Retina (tissue), 1 donor: ENCODE measurements at regions not wholly inside any gene's neighbourhood (a gene's known extent, or its start where the extent isn't known, plus 50 kb on each side); places are given as distances from the start of the nearest gene placed in this dataset.
A peak's percentile ranks its signal among the peaks of the same experiment; 100 is the strongest.
"Not testable (repeated sequence)": the region's sequence is repeated elsewhere in the genome, so short reads cannot be mapped to it uniquely, and the experiment has no call there.

Experiments used
- DNase-seq: peaks from one replicate; pipeline ENCODE4 v3.0.0-alpha.2; 2016

- no peak for DNase-seq
Observed at GRCh38 chr4:111441687-111442086, 703.6 kb upstream of the FAM241A start.

GRCh38 chr4:111444836-111445235, 700.4 kb upstream of the FAM241A start:
- not testable (repeated sequence) for DNase-seq

GRCh38 chr4:111449657-111450056, 695.6 kb upstream of the FAM241A start:
- no peak for DNase-seq

- DNase-seq: no peak
Observed at GRCh38 chr4:111450867-111451266, 694.4 kb upstream of the FAM241A start.

- DNase-seq: no peak
Observed at GRCh38 chr4:111453216-111453615, 692.0 kb upstream of the FAM241A start.

GRCh38 chr4:111454961-111455360, 690.3 kb upstream of the FAM241A start:
- DNase-seq: no peak

GRCh38 chr4:111464251-111465045, 680.8 kb upstream of the FAM241A start:
- no peak for DNase-seq

- DNase-seq: no peak
Observed at GRCh38 chr4:111466811-111467604, 678.2 kb upstream of the FAM241A start.

GRCh38 chr4:111475001-111475400, 670.3 kb upstream of the FAM241A start:
- peak; percentile 32 for DNase-seq

GRCh38 chr4:111475666-111476065, 669.6 kb upstream of the FAM241A start:
- no peak for DNase-seq

GRCh38 chr4:111480510-111480909, 664.7 kb upstream of the FAM241A start:
- DNase-seq: no peak

GRCh38 chr4:111483375-111484169, 661.7 kb upstream of the FAM241A start:
- no peak for DNase-seq

GRCh38 chr4:111492496-111492895, 652.8 kb upstream of the FAM241A start:
- DNase-seq: no peak

- no peak for DNase-seq
Observed at GRCh38 chr4:111494471-111494870, 650.8 kb upstream of the FAM241A start.

- DNase-seq: no peak
Observed at GRCh38 chr4:111494971-111495370, 650.3 kb upstream of the FAM241A start.

GRCh38 chr4:111499291-111499690, 646.0 kb upstream of the FAM241A start:
- no peak for DNase-seq

GRCh38 chr4:111499706-111500105, 645.5 kb upstream of the FAM241A start:
- DNase-seq: no peak

GRCh38 chr4:111500858-111501257, 644.4 kb upstream of the FAM241A start:
- DNase-seq: no peak

- DNase-seq: no peak
Observed at GRCh38 chr4:111501946-111502345, 643.3 kb upstream of the FAM241A start.

- no peak for DNase-seq
Observed at GRCh38 chr4:111502626-111503025, 642.6 kb upstream of the FAM241A start.

- DNase-seq: no peak
Observed at GRCh38 chr4:111506706-111507105, 638.5 kb upstream of the FAM241A start.

GRCh38 chr4:111510535-111510934, 634.7 kb upstream of the FAM241A start:
- DNase-seq: no peak

GRCh38 chr4:111512081-111512783, 633.0 kb upstream of the FAM241A start:
- DNase-seq: no peak
